Posterior vena cava (tissue), 2 donors: ENCODE measurements at regions not wholly inside any gene's neighbourhood (a gene's known extent, or its start where the extent isn't known, plus 50 kb on each side); places are given as distances from the start of the nearest gene placed in this dataset.
A peak's percentile ranks its signal among the peaks of the same experiment; 100 is the strongest.

Source experiments
- DNase-seq: peaks from one replicate; pipeline ENCODE4 v3.0.0-alpha.2; 2020; ENCODE audit warnings: low spot score
- intact Hi-C, 2 donors: fragments of 100-400 bp; cut with DNase I; formaldehyde crosslinking; loops; one replicate each; pipeline versions ENCODE4 v1.14.1 to v1.14.2; 2022 to 2023
- donor health status: DM: yes; HTN: yes; CAD: no.
- donor health status: DM: yes; HTN: yes; CAD: no.

GRCh38 chr10:130656582-130657133 is 520.5 kb downstream of the GLRX3 start:
- intact Hi-C loops: no loop called here

GRCh38 chr10:130658687-130659290 is 522.6 kb downstream of the GLRX3 start:
- DNase-seq: no peak
- intact Hi-C loops: no loop called here

More at GRCh38 chr10:130656582-130657133, 520.5 kb downstream of the GLRX3 start:
- DNase-seq: no peak

GRCh38 chr10:130659528-130659927 is 523.3 kb downstream of the GLRX3 start:
- no peak for DNase-seq
- intact Hi-C loops: no loop called here

DNA sequence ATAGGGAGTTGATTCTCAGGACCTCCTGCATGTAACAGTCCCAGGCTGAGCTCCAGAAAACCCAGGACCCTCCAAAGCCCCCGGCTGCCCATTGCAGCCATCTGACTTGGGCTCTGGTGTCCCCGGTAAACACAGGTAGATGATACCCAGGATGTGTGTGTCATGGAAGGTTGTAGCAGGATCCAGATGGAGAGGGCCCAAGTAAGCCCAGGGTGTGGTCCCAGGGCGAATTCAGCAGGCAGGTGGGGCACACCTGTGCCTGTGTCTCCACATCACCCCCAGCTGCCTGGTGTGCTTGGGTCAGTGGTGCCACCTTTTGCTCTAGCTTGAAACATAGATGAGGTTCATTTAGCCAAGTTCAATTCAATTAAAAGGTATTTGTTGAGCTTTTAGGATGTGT is 524.1 kb downstream of the GLRX3 start:
- DNase-seq: no peak
- intact Hi-C loops: no loop called here

DNA sequence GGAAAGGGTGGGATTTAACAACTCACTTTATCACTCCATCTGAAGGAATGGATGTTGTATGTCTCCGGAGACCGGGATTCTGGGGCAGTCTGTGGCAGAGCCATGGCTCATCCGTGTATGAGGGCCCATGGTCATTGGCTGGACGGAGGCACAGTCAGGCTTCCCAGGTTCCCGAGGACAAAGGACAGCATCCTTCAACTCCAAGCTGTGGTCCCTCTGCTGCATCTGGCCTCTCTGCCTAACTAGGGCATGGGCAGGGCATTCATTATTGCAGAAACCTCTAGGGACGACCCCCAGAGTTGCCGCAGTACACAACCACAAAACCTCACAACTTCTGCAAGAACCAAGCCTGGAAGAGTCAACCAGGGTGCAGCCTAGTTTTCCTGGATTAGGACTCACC is 525.2 kb downstream of the GLRX3 start:
- intact Hi-C loops: no loop called here
- no peak for DNase-seq

GRCh38 chr10:130662775-130663174 is 526.6 kb downstream of the GLRX3 start:
- intact Hi-C loops: no loop called here
- no peak for DNase-seq

DNA sequence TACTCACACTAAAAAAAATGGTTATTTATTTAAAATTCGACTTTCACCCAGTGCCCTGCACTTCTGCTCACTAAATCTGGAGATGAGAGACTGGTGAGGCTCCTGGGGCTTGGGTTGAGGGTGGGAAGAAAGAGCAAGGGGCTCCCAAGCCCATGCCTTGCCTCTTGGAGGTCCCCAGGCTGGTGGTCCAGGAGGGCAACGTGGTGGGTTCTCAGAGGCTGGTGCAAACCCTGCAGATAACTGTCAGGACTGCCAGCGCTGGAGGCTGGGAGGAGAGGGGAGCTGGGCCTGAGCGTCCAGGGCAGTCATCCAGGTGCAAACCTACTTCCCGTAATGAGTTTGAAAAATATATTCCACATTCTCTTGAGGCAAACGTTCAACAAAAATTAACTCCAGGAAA is 528.3 kb downstream of the GLRX3 start:
- intact Hi-C loops: no loop called here
- no peak for DNase-seq

DNA sequence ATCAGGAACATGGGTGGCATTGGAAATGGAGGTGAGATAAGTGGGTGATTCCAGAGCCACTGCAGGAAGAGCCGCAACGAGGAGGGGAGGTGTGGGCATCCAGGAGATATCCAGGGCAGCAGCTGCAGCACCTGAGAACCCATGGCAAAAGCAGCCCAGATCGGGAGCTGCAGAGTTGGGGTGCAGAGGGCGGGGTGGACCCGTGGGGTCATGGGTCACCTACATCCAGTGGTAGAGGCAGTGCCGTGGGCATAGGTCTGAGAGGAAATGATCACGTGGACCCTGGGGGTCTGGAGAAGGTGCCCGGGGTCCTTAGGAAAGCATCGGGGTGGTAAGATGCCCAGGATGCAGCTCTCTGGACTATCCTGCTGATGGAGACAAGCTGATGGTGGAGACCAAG is 530.0 kb downstream of the GLRX3 start:
- DNase-seq: no peak
- intact Hi-C loops: no loop called here

DNA sequence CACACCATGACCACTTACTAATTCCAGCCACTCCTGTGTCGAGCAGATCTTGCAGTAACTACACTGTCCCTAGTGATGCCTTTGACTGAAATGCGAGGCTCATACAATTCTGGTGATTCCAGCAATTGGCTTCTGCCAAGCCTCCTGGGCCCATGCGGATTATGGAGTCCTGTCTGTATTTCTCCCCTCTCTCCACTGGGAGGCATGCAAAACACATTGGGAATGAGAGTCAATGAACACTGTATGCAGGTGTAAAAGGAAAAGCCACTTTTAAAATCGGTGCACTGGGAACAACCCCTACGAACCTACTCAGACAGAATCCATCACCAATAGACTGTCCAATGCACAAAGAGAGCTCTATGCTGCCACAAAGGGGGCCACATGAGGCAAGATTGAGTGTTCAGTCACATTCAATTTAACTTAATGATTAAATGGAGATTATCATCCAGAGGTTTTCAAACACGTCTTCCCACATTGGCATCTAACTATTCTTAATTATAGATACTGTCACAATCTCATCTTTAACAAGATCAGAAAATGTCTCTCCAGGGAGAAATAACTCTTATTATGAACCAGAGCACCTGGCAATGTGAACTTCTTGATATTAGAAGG is 550.6 kb downstream of the GLRX3 start:
- DNase-seq: peak; percentile 8
- intact Hi-C loops: no loop called here

- intact Hi-C loops: no loop called here
- DNase-seq: no peak
These were observed 551.4 kb downstream of the GLRX3 start for GRCh38 chr10:130687566-130687965.

GRCh38 chr10:130689743-130690626 is 553.8 kb downstream of the GLRX3 start:
- intact Hi-C loops: no loop called here
- DNase-seq: no peak

- intact Hi-C loops: no loop called here
- DNase-seq: no peak
These were observed 555.6 kb downstream of the GLRX3 start for GRCh38 chr10:130691776-130692175.

DNA sequence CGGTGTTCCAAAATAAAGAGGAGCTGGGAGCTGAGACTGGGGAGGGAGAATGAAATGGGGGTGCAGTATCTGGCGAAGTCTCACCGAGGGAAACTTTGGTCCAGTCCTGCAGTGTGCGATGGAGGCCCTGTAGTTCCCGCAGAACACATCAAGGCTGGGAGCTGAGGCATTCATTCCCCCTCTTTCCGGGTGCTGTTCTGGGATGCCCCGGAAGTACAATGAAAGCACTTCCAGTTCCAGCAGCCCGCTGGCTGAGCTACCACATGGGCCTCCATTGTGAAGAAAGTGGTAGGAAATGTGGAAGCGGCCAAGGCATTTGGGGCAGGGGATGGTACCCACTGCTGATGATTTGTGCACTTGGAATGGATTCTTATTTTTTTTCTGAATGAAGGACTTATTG is 560.7 kb downstream of the GLRX3 start:
- DNase-seq: no peak
- intact Hi-C loops: no loop called here

- DNase-seq: peak; percentile 40
- intact Hi-C loops: no loop called here
These were observed 571.3 kb downstream of the GLRX3 start for GRCh38 chr10:130707389-130707979.

- DNase-seq: peak; percentile 74
- intact Hi-C loops: no loop called here
These were observed 572.4 kb downstream of the GLRX3 start for GRCh38 chr10:130708465-130709070.

- intact Hi-C loops: no loop called here
- DNase-seq: peak; percentile 29
These were observed 573.2 kb downstream of the GLRX3 start for GRCh38 chr10:130709415-130709814.

DNA sequence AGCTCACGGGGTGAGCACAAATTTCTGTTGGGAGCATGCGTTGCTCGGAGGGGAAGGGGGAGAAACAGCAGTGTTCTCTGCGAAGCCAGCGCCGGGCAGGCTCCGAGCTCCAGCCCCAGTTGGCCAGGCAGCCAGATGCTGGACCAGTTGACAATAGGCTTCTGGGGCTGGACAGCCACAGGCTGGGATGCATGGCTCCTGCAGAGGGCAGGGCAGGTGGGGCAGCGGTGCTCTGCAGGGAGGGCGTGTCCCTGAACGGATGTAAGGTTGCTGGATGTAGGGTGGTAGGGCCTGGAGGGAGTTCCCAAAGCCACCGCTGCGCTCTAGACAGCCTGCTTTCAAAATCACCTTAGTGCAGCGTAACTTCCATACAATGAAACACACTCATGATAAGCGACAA is 574.9 kb downstream of the GLRX3 start:
- peak; percentile 55 for DNase-seq
- intact Hi-C loops: no loop called here

- peak; percentile 32 for DNase-seq
- intact Hi-C loops: no loop called here
These were observed 576.9 kb downstream of the GLRX3 start for GRCh38 chr10:130713135-130713534.

DNA sequence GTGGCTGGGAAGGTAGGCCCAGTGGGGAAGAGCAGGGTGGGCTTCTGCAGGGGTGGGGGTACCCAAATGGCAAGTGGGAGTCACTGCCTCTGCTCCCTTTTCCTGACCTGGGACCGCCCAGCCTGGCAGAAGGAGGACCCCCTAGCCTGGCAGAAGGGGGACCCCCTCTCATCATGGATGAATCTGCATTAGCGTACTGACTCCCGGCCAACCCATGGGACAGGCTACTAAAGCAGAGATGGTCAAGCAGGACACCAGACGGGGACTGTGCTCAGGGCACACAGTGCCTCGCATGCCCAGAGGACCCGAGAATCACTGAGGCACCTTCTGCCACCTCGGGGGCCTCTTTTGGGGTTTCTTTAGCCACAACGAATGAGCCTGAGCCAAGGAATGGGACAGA is 577.5 kb downstream of the GLRX3 start:
- DNase-seq: peak; percentile 30
- intact Hi-C loops: no loop called here
